CD14-positive monocyte (primary cell): ENCODE measurements at regions not wholly inside any gene's neighbourhood (a gene's known extent, or its start where the extent isn't known, plus 50 kb on each side); places are given as distances from the start of the nearest gene placed in this dataset.

Source experiments
- DNase-seq, 3 donors: peaks; one replicate each; pipeline ENCODE4 v3.0.0-alpha.2; 2011 to 2022
- H2AFZ ChIP-seq: 2 replicates; pipeline ENCODE4 v1.6.0; 2012; ENCODE audit warnings: mild to moderate bottlenecking, low read depth, low read length, inconsistent platforms; ENCODE audit not compliant: insufficient read depth, poor library complexity, severe bottlenecking
- H3K27ac ChIP-seq, 2 donors: 1 replicate in 1 of 2; 2 replicates in 1 of 2; pipeline ENCODE4 v1.5.1; 2012 to 2013; ENCODE audit warnings: low read length in 2 of 2, control low read depth in 1 of 2, inconsistent platforms in 1 of 2, low read depth in 1 of 2, mild to moderate bottlenecking in 1 of 2
- H3K27me3 ChIP-seq, 2 donors: one replicate each; pipeline versions ENCODE4 v1.6.0 to v1.6.1; 2011 to 2013; ENCODE audit warnings: low read length in 2 of 2; ENCODE audit not compliant: control insufficient read depth in 2 of 2, insufficient read depth in 2 of 2
- H3K36me3 ChIP-seq, 2 donors: replicated peaks in 1 of 2; 1 replicate in 1 of 2; 2 replicates in 1 of 2; pipeline versions ENCODE4 v1.5.1 to v1.6.1; 2012 to 2013; ENCODE audit warnings: low read length in 2 of 2, control low read depth in 1 of 2, inconsistent platforms in 1 of 2, mild to moderate bottlenecking in 1 of 2; ENCODE audit not compliant: insufficient read depth in 2 of 2, control insufficient read depth in 1 of 2
- H3K4me1 ChIP-seq, 2 donors: 1 replicate in 1 of 2; 2 replicates in 1 of 2; pipeline versions ENCODE4 v1.5.1 to v1.6.1; 2012 to 2013; ENCODE audit warnings: low read length in 2 of 2, control low read depth in 1 of 2, inconsistent platforms in 1 of 2, mild to moderate bottlenecking in 1 of 2, moderate library complexity in 1 of 2; ENCODE audit not compliant: insufficient read depth in 2 of 2, control insufficient read depth in 1 of 2
- H3K4me2 ChIP-seq: replicated peaks from 2 replicates; pipeline ENCODE3; 2012; ENCODE audit warnings: low read length, moderate library complexity, mild to moderate bottlenecking; ENCODE audit not compliant: poor library complexity, severe bottlenecking; ENCODE audit errors: extremely low read depth
- H3K4me3 ChIP-seq, 3 experiments: fragments of 200-600 bp in 1 of 3; sonication (generic) in 1 of 3; replicated peaks in 1 of 3; 1 replicate in 2 of 3; 2 replicates in 1 of 3; pipeline ENCODE4 v1.5.1; 2011 to 2013; ENCODE audit warnings: low read length in 3 of 3, mild to moderate bottlenecking in 3 of 3, control low read depth in 2 of 3, low read depth in 2 of 3, inconsistent platforms in 1 of 3, moderate library complexity in 1 of 3
- H3K79me2 ChIP-seq: 2 replicates; pipeline ENCODE4 v1.6.0; 2012; ENCODE audit warnings: mild to moderate bottlenecking, control low read depth, inconsistent platforms, low read length, moderate library complexity; ENCODE audit not compliant: insufficient read depth
- H3K9ac ChIP-seq: 2 replicates; pipeline ENCODE4 v1.6.0; 2017; ENCODE audit warnings: low read length, mild to moderate bottlenecking; ENCODE audit not compliant: insufficient read depth, poor library complexity, severe bottlenecking
- H3K9me3 ChIP-seq, 2 donors: replicated peaks in 1 of 2; 1 replicate in 1 of 2; 2 replicates in 1 of 2; pipeline versions ENCODE4 v1.5.1 to v1.6.1; 2012 to 2013; ENCODE audit warnings: low read length in 2 of 2, control low read depth in 1 of 2; ENCODE audit not compliant: control insufficient read depth in 1 of 2, insufficient read depth in 1 of 2
- H4K20me1 ChIP-seq: 2 replicates; pipeline ENCODE4 v1.6.0; 2012; ENCODE audit warnings: mild to moderate bottlenecking, low read length, control low read depth, moderate library complexity; ENCODE audit not compliant: insufficient read depth
- H3K27ac Mint-ChIP-seq, 7 donors: one replicate each; pipeline ENCODE4 v1.8.0; 2020; ENCODE audit warnings: mild to moderate bottlenecking in 7 of 7, mixed read lengths in 7 of 7, moderate library complexity in 6 of 7, inconsistent platforms in 2 of 7
- H3K27me3 Mint-ChIP-seq, 3 donors: one replicate each; pipeline ENCODE4 v1.8.0; 2021 to 2022; ENCODE audit warnings: low read depth in 3 of 3, mild to moderate bottlenecking in 3 of 3, mixed read lengths in 3 of 3, moderate library complexity in 3 of 3, inconsistent platforms in 1 of 3
- H3K36me3 Mint-ChIP-seq, 2 donors: one replicate each; pipeline ENCODE4 v1.8.0; 2020; ENCODE audit warnings: mixed read lengths in 2 of 2, inconsistent platforms in 1 of 2, mild to moderate bottlenecking in 1 of 2
- H3K4me1 Mint-ChIP-seq: one replicate; pipeline ENCODE4 v1.8.0; 2020; ENCODE audit warnings: mild to moderate bottlenecking, mixed read lengths
- H3K4me3 Mint-ChIP-seq, 2 donors: one replicate each; pipeline ENCODE4 v1.8.0; 2020; ENCODE audit warnings: mild to moderate bottlenecking in 2 of 2, mixed read lengths in 2 of 2, moderate library complexity in 1 of 2
- H3K9me3 Mint-ChIP-seq, 7 donors: one replicate each; pipeline ENCODE4 v1.8.0; 2020 to 2022; ENCODE audit warnings: mixed read lengths in 7 of 7, mild to moderate bottlenecking in 6 of 7, moderate library complexity in 6 of 7, inconsistent platforms in 2 of 7
- CTCF ChIP-seq: fragments of 200-600 bp; IDR thresholded peaks from one replicate; pipeline ENCODE4 v1.8.0; 2022; ENCODE audit warnings: antibody characterized with exemption, mild to moderate bottlenecking
- WGBS: methylation state at CpG from one replicate; pipeline ENCODE4 v1.1.5; 2013; ENCODE audit warnings: missing lambda C conversion rate; ENCODE audit not compliant: insufficient coverage; 5-methylcytosine and 5-hydroxymethylcytosine counted together
- intact Hi-C, 2 donors: fragments of 100-400 bp; cut with micrococcal nuclease; formaldehyde crosslinking; loops; one replicate each; pipeline versions ENCODE4 v1.15.0 to v1.15.1; 2023

GRCh38 chr15:27681038-27681437, 418.1 kb downstream of the OCA2 start:
- H3K9ac ChIP-seq: no peak overlapping the region
- no peak for DNase-seq
- H3K9me3 Mint-ChIP-seq: peaks cover 1 to 12% (median 5%) of the 10 kb centered on the region in 7 donors
- H3K79me2 ChIP-seq: no peaks in the 10 kb centered on the region
- no peak overlapping the region for H3K4me3 Mint-ChIP-seq
- no peaks in the 10 kb centered on the region for H3K36me3 Mint-ChIP-seq
- H3K27ac Mint-ChIP-seq: no peak overlapping the region
- H3K36me3 ChIP-seq: no peaks in the 10 kb centered on the region
- intact Hi-C loops: no loop called here
- H3K4me2 ChIP-seq: no peak overlapping the region
- no peak overlapping the region for H3K27ac ChIP-seq
- no peaks in the 10 kb centered on the region for H3K4me1 ChIP-seq
- H4K20me1 ChIP-seq: no peaks in the 10 kb centered on the region
- H3K4me1 Mint-ChIP-seq: no peaks in the 10 kb centered on the region
- WGBS: 86% methylated on average over 1 of the region's 8 CpGs
- no peaks in the 10 kb centered on the region for H3K27me3 ChIP-seq
- H3K4me3 ChIP-seq: no peak overlapping the region
- H3K27me3 Mint-ChIP-seq: peaks cover 0 to 4% (median 3%) of the 10 kb centered on the region in 3 donors
- no peak overlapping the region for H2AFZ ChIP-seq
- TF ChIP-seq CTCF: no peak
- peaks cover 0 to 7% of the 10 kb centered on the region in 2 donors for H3K9me3 ChIP-seq

- Histone ChIP-seq H3K79me2 (no peaks in the 10 kb centered on the region), H3K36me3 (no peaks in the 10 kb centered on the region), H3K9ac (no peak overlapping the region), H3K4me2 (no peak overlapping the region), H3K4me1 (no peaks in the 10 kb centered on the region), H2AFZ (no peak overlapping the region), H3K27ac (no peak overlapping the region), H3K9me3 (peaks cover 0 to under 1% of the 10 kb centered on the region in 2 donors), H3K4me3 (no peak overlapping the region), H4K20me1 (no peaks in the 10 kb centered on the region), H3K27me3 (no peaks in the 10 kb centered on the region)
- Mint-ChIP-seq H3K36me3 (no peaks in the 10 kb centered on the region), H3K4me1 (no peaks in the 10 kb centered on the region), H3K4me3 (peak overlapping the region in 1 of 2 donors; percentile 27), H3K27ac (no peak overlapping the region), H3K27me3 (peaks cover 0 to 4% (median 3%) of the 10 kb centered on the region in 3 donors), H3K9me3 (peaks cover 1 to 12% (median 5%) of the 10 kb centered on the region in 7 donors)
- no peak for DNase-seq
- intact Hi-C loops: no loop called here
- no peak for TF ChIP-seq CTCF
- 44% methylated on average over 12 of the region's 19 CpGs for WGBS
These were observed 419.2 kb downstream of the OCA2 start for GRCh38 chr15:27679731-27680471.
